Liver (tissue), 8 donors: ENCODE measurements at regions not wholly inside any gene's neighbourhood (a gene's known extent, or its start where the extent isn't known, plus 50 kb on each side); places are given as distances from the start of the nearest gene placed in this dataset.

ENCODE experiments used
- DNase-seq: peaks from one replicate; pipeline ENCODE4 v3.0.0-alpha.2; 2017; ENCODE audit warnings: low spot score
- H3K27ac ChIP-seq, 2 donors: one replicate each; pipeline ENCODE4 v1.7.0; 2013; ENCODE audit warnings: inconsistent platforms in 2 of 2, low read length in 2 of 2, control low read depth in 1 of 2, low read depth in 1 of 2, mild to moderate bottlenecking in 1 of 2
- H3K27me3 ChIP-seq, 4 donors: one replicate each; pipeline versions ENCODE4 v1.6.1 to v1.7.0; 2013; ENCODE audit warnings: low read length in 3 of 4, inconsistent platforms in 1 of 4, mild to moderate bottlenecking in 1 of 4, moderate library complexity in 1 of 4; ENCODE audit not compliant: control insufficient read depth in 4 of 4, insufficient read depth in 4 of 4
- H3K36me3 ChIP-seq, 4 donors: one replicate each; pipeline versions ENCODE4 v1.6.1 to v1.7.0; 2013; ENCODE audit warnings: low read length in 3 of 4, mild to moderate bottlenecking in 3 of 4, low read depth in 1 of 4, moderate library complexity in 1 of 4; ENCODE audit not compliant: control insufficient read depth in 4 of 4, insufficient read depth in 3 of 4
- H3K4me1 ChIP-seq, 4 donors: one replicate each; pipeline versions ENCODE4 v1.6.1 to v1.7.0; 2013; ENCODE audit warnings: low read length in 3 of 4, mild to moderate bottlenecking in 3 of 4, moderate library complexity in 1 of 4; ENCODE audit not compliant: control insufficient read depth in 4 of 4, insufficient read depth in 4 of 4
- H3K4me3 ChIP-seq, 3 donors: one replicate each; pipeline versions ENCODE4 v1.6.1 to v1.7.0; 2013; ENCODE audit warnings: low read length in 3 of 3, control low read depth in 1 of 3, low read depth in 1 of 3, mild to moderate bottlenecking in 1 of 3
- H3K9ac ChIP-seq, 2 donors: one replicate each; pipeline ENCODE4 v1.7.0; 2013; ENCODE audit warnings: low read length in 2 of 2, mild to moderate bottlenecking in 2 of 2, moderate library complexity in 2 of 2, control low read depth in 1 of 2, low read depth in 1 of 2
- H3K9me3 ChIP-seq, 4 donors: one replicate each; pipeline versions ENCODE4 v1.6.1 to v1.7.0; 2013; ENCODE audit warnings: low read length in 3 of 4; ENCODE audit not compliant: control insufficient read depth in 4 of 4
- ATF3 ChIP-seq: IDR thresholded peaks from 2 replicates; pipeline ENCODE4 v1.6.1; 2016; ENCODE audit warnings: antibody characterized with exemption
- CTCF ChIP-seq: fragments of 150-350 bp; IDR thresholded peaks from 2 replicates; pipeline ENCODE4 v1.5.1; 2017; ENCODE audit warnings: improper control_type of control experiment, low read depth, low read length; ENCODE audit not compliant: missing input control
- EGR1 ChIP-seq, 2 donors: IDR thresholded peaks; 2 replicates each; pipeline ENCODE4 v1.6.1; 2016 to 2018; ENCODE audit warnings: antibody characterized with exemption in 2 of 2, low read depth in 2 of 2
- FOXA1 ChIP-seq: IDR thresholded peaks from 2 replicates; pipeline ENCODE4 v1.6.1; 2016; ENCODE audit warnings: antibody characterized with exemption
- FOXA2 ChIP-seq: IDR thresholded peaks from 2 replicates; pipeline ENCODE4 v1.6.1; 2016; ENCODE audit warnings: antibody characterized with exemption
- GABPA ChIP-seq, 2 donors: IDR thresholded peaks in 1 of 2; conservative IDR thresholded peaks in 1 of 2; 2 replicates each; pipeline ENCODE4 v1.6.1; 2016; ENCODE audit warnings: antibody characterized with exemption in 2 of 2, mild to moderate bottlenecking in 1 of 2, moderate library complexity in 1 of 2
- HNF4A ChIP-seq, 2 donors: conservative IDR thresholded peaks; 2 replicates each; pipeline ENCODE4 v1.6.1; 2016; ENCODE audit warnings: antibody characterized with exemption in 2 of 2, mild to moderate bottlenecking in 2 of 2
- HNF4G ChIP-seq: IDR thresholded peaks from 2 replicates; pipeline ENCODE4 v1.6.1; 2016; ENCODE audit warnings: antibody characterized with exemption
- JUND ChIP-seq, 2 donors: IDR thresholded peaks; 2 replicates each; pipeline ENCODE4 v1.6.1; 2016; ENCODE audit warnings: antibody characterized with exemption in 2 of 2
- MAX ChIP-seq: IDR thresholded peaks from 2 replicates; pipeline ENCODE4 v1.6.1; 2016; ENCODE audit warnings: antibody characterized with exemption
- NR2F2 ChIP-seq: IDR thresholded peaks from 2 replicates; pipeline ENCODE4 v1.6.1; 2016; ENCODE audit warnings: antibody characterized with exemption
- RAD21 ChIP-seq, 2 donors: IDR thresholded peaks; 2 replicates each; pipeline ENCODE4 v1.6.1; 2016; ENCODE audit warnings: antibody characterized with exemption in 2 of 2, mild to moderate bottlenecking in 2 of 2
- REST ChIP-seq: IDR thresholded peaks from 2 replicates; pipeline ENCODE4 v1.6.1; 2016; ENCODE audit warnings: antibody characterized with exemption, mild to moderate bottlenecking
- RXRA ChIP-seq, 2 donors: IDR thresholded peaks; 2 replicates each; pipeline ENCODE4 v1.6.1; 2017 to 2018; ENCODE audit warnings: antibody characterized with exemption in 2 of 2, mild to moderate bottlenecking in 1 of 2
- SP1 ChIP-seq: IDR thresholded peaks from 2 replicates; pipeline ENCODE4 v1.6.1; 2018; ENCODE audit warnings: antibody characterized with exemption, mild to moderate bottlenecking
- TAF1 ChIP-seq: conservative IDR thresholded peaks from 2 replicates; pipeline ENCODE4 v1.6.1; 2016; ENCODE audit warnings: antibody characterized with exemption, mild to moderate bottlenecking
- YY1 ChIP-seq: IDR thresholded peaks from 2 replicates; pipeline ENCODE4 v1.6.1; 2016; ENCODE audit warnings: antibody characterized with exemption, mild to moderate bottlenecking
- ZBTB33 ChIP-seq: IDR thresholded peaks from 2 replicates; pipeline ENCODE4 v1.6.1; 2016; ENCODE audit warnings: antibody characterized with exemption
- WGBS: extraction: QIAGEN DNeasy Blood & Tissue Kit; methylation state at CpG from one replicate; pipeline ENCODE4 v1.1.7; 2013; 5-methylcytosine and 5-hydroxymethylcytosine counted together
- donor health status: healthy.
- donor health status: healthy.
- donor health status: healthy.
- donor health status: healthy.
- donor health status: healthy.

GRCh38 chr11:29713831-29714320, 303.0 kb downstream of the KCNA4 start:
- TF ChIP-seq FOXA2 (no peak), MAX (no peak), RAD21 (IDR thresholded peaks at IDR 0.05) (no peak), NR2F2 (no peak), ZBTB33 (no peak), TAF1 (no peak), CTCF (no peak), FOXA1 (no peak), JUND (IDR thresholded peaks at IDR 0.05) (no peak), REST (no peak), GABPA (IDR thresholded peaks at IDR 0.05 in 1 of 2, conservative IDR thresholded peaks at IDR 0.05 in 1 of 2) (no peak), HNF4G (no peak), RXRA (IDR thresholded peaks at IDR 0.05) (no peak), HNF4A (conservative IDR thresholded peaks at IDR 0.05) (no peak), EGR1 (IDR thresholded peaks at IDR 0.05; ENCODE audit: low read depth in 2 of 2) (no peak), SP1 (no peak), YY1 (no peak), ATF3 (no peak)
- no peak overlapping the region for H3K4me3 ChIP-seq
- 89% methylated on average over 14 of the region's 14 CpGs for WGBS

More at GRCh38 chr11:29713831-29714320, 303.0 kb downstream of the KCNA4 start:
- Histone ChIP-seq H3K9ac (no peak overlapping the region), H3K27me3 (no peaks in the 10 kb centered on the region), H3K27ac (no peak overlapping the region), H3K36me3 (no peaks in the 10 kb centered on the region), H3K9me3 (no peaks in the 10 kb centered on the region), H3K4me1 (no peaks in the 10 kb centered on the region)
- DNase-seq = no peak
